Stomach (tissue), 8 donors: ENCODE measurements at regions not wholly inside any gene's neighbourhood (a gene's known extent, or its start where the extent isn't known, plus 50 kb on each side); places are given as distances from the start of the nearest gene placed in this dataset.
"Not testable (repeated sequence)": the region's sequence is repeated elsewhere in the genome, so short reads cannot be mapped to it uniquely, and the experiment has no call there.

Experiments used
- DNase-seq, 2 donors: peaks; one replicate each; pipeline versions ENCODE4 v3.0.0 to v3.0.0-alpha.2; 2013 to 2019
- H3K27ac ChIP-seq, 5 donors: fragments of 200-600 bp in 4 of 5; sonication (generic) in 4 of 5; one replicate each; pipeline ENCODE4 v1.5.1; 2013 to 2019; ENCODE audit warnings: mild to moderate bottlenecking in 1 of 5, moderate library complexity in 1 of 5
- H3K27me3 ChIP-seq, 3 donors: fragments of 200-600 bp; sonication (generic); one replicate each; pipeline ENCODE4 v1.5.1; 2017 to 2019; ENCODE audit warnings: mixed run types in 1 of 3
- H3K36me3 ChIP-seq, 4 donors: fragments of 200-600 bp; sonication (generic); 1 replicate in 3 of 4; 2 replicates in 1 of 4; pipeline ENCODE4 v1.5.1; 2016 to 2019
- H3K4me1 ChIP-seq, 4 donors: fragments of 200-600 bp; sonication (generic); one replicate each; pipeline ENCODE4 v1.5.1; 2016 to 2019
- H3K4me3 ChIP-seq, 4 donors: fragments of 200-600 bp; sonication (generic) in 3 of 4; one replicate each; pipeline ENCODE4 v1.5.1; 2016 to 2019; ENCODE audit warnings: mild to moderate bottlenecking in 1 of 4
- H3K9me3 ChIP-seq, 4 donors: fragments of 200-600 bp; sonication (generic); one replicate each; pipeline ENCODE4 v1.5.1; 2016 to 2019
- CTCF ChIP-seq, 7 experiments: fragments of 450-650 bp in 4 of 7; fragments of 200-600 bp in 3 of 7; sonication (generic) in 3 of 7; IDR thresholded peaks; one replicate each; pipeline ENCODE4 v1.5.1; 2016 to 2019; ENCODE audit warnings: antibody characterized with exemption in 7 of 7, control low read depth in 2 of 7, mild to moderate bottlenecking in 1 of 7
- EP300 ChIP-seq: sonication (generic); formaldehyde crosslinking; IDR thresholded peaks from one replicate; pipeline ENCODE4 v1.6.1; 2017; ENCODE audit warnings: antibody characterized with exemption
- POLR2A ChIP-seq, 4 donors: fragments of 450-650 bp; IDR thresholded peaks; one replicate each; pipeline ENCODE4 v1.6.1; 2016; ENCODE audit warnings: antibody characterized with exemption in 4 of 4, control low read depth in 2 of 4, mild to moderate bottlenecking in 1 of 4, moderate library complexity in 1 of 4
- POLR2AphosphoS5 ChIP-seq, 3 donors: sonication (generic); formaldehyde crosslinking; IDR thresholded peaks; one replicate each; pipeline ENCODE4 v1.6.1; 2016; ENCODE audit warnings: antibody characterized with exemption in 3 of 3
- WGBS, 5 donors: extraction: QIAGEN DNeasy Blood & Tissue Kit in 3 of 5; methylation state at CpG; one replicate each; pipeline versions ENCODE4 v1.1.5 to v1.1.7; 2013 to 2018; 5-methylcytosine and 5-hydroxymethylcytosine counted together
- intact Hi-C: fragments of 100-400 bp; cut with DNase I; formaldehyde crosslinking; loops from one replicate; pipeline ENCODE4 v1.15.1; 2023; ENCODE audit warnings: low total_unique reads
- donor health status: healthy with polysubstance abuse.
- donor health status: Bipolar disorder and iron deficiency.
- donor health status: healthy.

DNA sequence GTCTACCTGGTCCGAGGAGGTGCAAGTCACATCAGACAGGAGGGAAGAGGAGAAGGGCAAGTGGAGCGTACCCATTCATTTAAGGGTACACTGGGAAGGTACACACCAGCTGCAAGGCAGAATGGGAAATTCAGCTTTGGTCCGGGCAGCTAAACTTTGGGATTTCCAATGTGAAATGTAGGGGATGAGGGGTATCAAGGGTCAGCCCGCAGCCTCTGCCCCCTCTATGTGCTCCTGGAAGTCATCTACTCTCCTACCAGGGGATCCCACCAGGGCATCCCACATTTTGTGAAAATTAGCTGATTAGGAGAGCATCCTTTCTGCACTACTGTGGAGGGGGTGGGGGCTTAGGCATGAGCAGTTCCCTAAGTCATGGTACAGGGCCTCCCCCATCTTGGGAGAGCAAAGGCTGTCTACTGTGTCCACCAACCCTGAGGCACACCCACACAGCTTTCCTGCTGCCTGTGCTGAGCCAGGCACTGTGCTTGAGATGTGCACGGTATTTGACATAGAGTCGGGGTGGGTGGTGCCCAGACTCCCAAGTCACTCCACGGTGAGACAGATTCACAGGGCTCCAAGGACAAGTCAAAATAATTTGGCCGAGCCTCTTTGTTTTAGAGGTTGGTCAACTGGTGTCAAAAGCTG lies 189.1 kb upstream of the SULF2 start:
- H3K27me3 ChIP-seq = peaks cover 0 to 13% (median 0%) of the 10 kb centered on the region in 3 donors
- no peak overlapping the region for H3K4me3 ChIP-seq
- H3K27ac ChIP-seq = peak overlapping the region in 2 of 5 donors; percentile 32 to 40
- TF ChIP-seq CTCF (IDR thresholded peaks at IDR 0.05) (no peak), EP300 (no peak), POLR2AphosphoS5 (IDR thresholded peaks at IDR 0.05) (no peak), POLR2A (IDR thresholded peaks at IDR 0.05) (no peak)
- H3K36me3 ChIP-seq = no peaks in the 10 kb centered on the region
- peaks cover 0 to 31% (median 7%) of the 10 kb centered on the region in 4 donors for H3K4me1 ChIP-seq
- 80 to 90% (median 84%) methylated on average over 8 of the region's 8 CpGs for WGBS, 5 donors
- DNase-seq = no peak
- no peaks in the 10 kb centered on the region for H3K9me3 ChIP-seq
- intact Hi-C loops = no loop called here

- DNase-seq = peak in 1 of 2 donors; percentile 84
Observed at GRCh38 chr20:47973519-47974233, 188.4 kb upstream of the SULF2 start.

DNA sequence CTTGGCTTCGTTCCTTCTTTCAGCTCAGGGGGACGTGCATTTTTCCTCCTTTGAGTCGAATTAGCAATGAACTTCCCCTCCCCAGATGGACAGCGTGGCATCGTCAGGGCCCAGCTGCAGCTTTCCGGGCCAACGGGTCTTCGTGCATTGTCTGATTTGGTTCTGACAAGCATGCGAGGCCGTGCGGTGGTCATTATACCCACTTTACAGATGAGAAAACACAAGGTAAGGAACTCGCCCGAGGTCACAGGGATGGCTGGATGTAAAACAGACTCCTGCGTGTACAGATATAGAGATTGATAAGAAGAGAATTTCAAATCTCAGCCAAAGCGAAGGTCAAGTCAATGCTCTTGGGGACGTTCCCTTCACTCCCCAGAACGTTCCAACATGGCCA lies 187.6 kb upstream of the SULF2 start:
- Histone ChIP-seq H3K27me3 (peaks cover 0 to 13% (median 0%) of the 10 kb centered on the region in 3 donors), H3K27ac (peak overlapping the region in 4 of 5 donors; percentile 14 to 41 (median 34)), H3K4me1 (peaks cover 0 to 23% (median 7%) of the 10 kb centered on the region in 4 donors), H3K4me3 (no peak overlapping the region), H3K9me3 (no peaks in the 10 kb centered on the region), H3K36me3 (no peaks in the 10 kb centered on the region)
- intact Hi-C loops = no loop called here
- TF ChIP-seq POLR2A (IDR thresholded peaks at IDR 0.05) (no peak), POLR2AphosphoS5 (IDR thresholded peaks at IDR 0.05) (no peak), CTCF (IDR thresholded peaks at IDR 0.05) (no peak), EP300 (no peak)
- 71 to 82% (median 77%) methylated on average over 13 to 17 of the region's 17 CpGs for WGBS, 5 donors
- no peak for DNase-seq

More at GRCh38 chr20:47973519-47974233, 188.4 kb upstream of the SULF2 start:
- Histone ChIP-seq H3K27ac (peak overlapping the region in 2 of 5 donors; percentile 32 to 40), H3K27me3 (peaks cover 0 to 13% (median 0%) of the 10 kb centered on the region in 3 donors), H3K9me3 (no peaks in the 10 kb centered on the region), H3K4me1 (peaks cover 0 to 26% (median 7%) of the 10 kb centered on the region in 4 donors), H3K36me3 (no peaks in the 10 kb centered on the region), H3K4me3 (no peak overlapping the region)
- intact Hi-C loops = no loop called here
- TF ChIP-seq POLR2AphosphoS5 (IDR thresholded peaks at IDR 0.05) = no peak
- TF ChIP-seq CTCF (IDR thresholded peaks at IDR 0.05) = no peak
- no peak for TF ChIP-seq EP300
- TF ChIP-seq POLR2A (IDR thresholded peaks at IDR 0.05) = no peak
- 41 to 63% (median 54%) methylated on average over 21 to 26 of the region's 26 CpGs for WGBS, 5 donors

GRCh38 chr20:47972297-47972915 lies 187.1 kb upstream of the SULF2 start:
- TF ChIP-seq POLR2AphosphoS5 (IDR thresholded peaks at IDR 0.05) = peak in 1 of 3 donors; percentile 34
- TF ChIP-seq CTCF (IDR thresholded peaks at IDR 0.05) = peak in 1 of 7 experiments; percentile 10
- peaks cover 0 to 18% (median 7%) of the 10 kb centered on the region in 4 donors for H3K4me1 ChIP-seq
- intact Hi-C loops, H3K4me3 ChIP-seq, H3K36me3 ChIP-seq, H3K9me3 ChIP-seq: not testable (repeated sequence)
- DNase-seq = peak; percentile 34 to 82
- H3K27me3 ChIP-seq = peaks cover 0 to 13% (median 0%) of the 10 kb centered on the region in 3 donors
- peak overlapping the region in 4 of 5 donors; percentile 14 to 40 (median 31) for H3K27ac ChIP-seq
- 20 to 41% (median 31%) methylated on average over 19 to 26 of the region's 26 CpGs for WGBS, 5 donors
